Central memory CD4-positive, alpha-beta T cell (primary cell): ENCODE measurements at regions not wholly inside any gene's neighbourhood (a gene's known extent, or its start where the extent isn't known, plus 50 kb on each side); places are given as distances from the start of the nearest gene placed in this dataset.

Source experiments
- DNase-seq: peaks from one replicate; pipeline ENCODE4 v3.0.0; 2022

- no peak for DNase-seq
These were observed 139.9 kb upstream of the KCNMB2 start for GRCh38 chr3:178396318-178396717.

- DNase-seq: no peak
These were observed 139.0 kb upstream of the KCNMB2 start for GRCh38 chr3:178397202-178397601.

- DNase-seq: no peak
These were observed 138.4 kb upstream of the KCNMB2 start for GRCh38 chr3:178397836-178398235.

GRCh38 chr3:178404961-178405360 lies 131.3 kb upstream of the KCNMB2 start:
- DNase-seq: no peak

GRCh38 chr3:178405531-178405930 lies 130.7 kb upstream of the KCNMB2 start:
- DNase-seq: no peak

GRCh38 chr3:178406206-178406605 lies 130.0 kb upstream of the KCNMB2 start:
- DNase-seq: no peak

GRCh38 chr3:178415384-178415783 lies 120.9 kb upstream of the KCNMB2 start:
- no peak for DNase-seq

- DNase-seq: no peak
These were observed 118.5 kb upstream of the KCNMB2 start for GRCh38 chr3:178417736-178418135.

GRCh38 chr3:178419071-178419470 lies 117.2 kb upstream of the KCNMB2 start:
- no peak for DNase-seq

GRCh38 chr3:178420033-178420432 lies 116.2 kb upstream of the KCNMB2 start:
- DNase-seq: no peak

GRCh38 chr3:178421069-178421468 lies 115.2 kb upstream of the KCNMB2 start:
- no peak for DNase-seq

GRCh38 chr3:178422406-178422805 lies 113.8 kb upstream of the KCNMB2 start:
- no peak for DNase-seq

- DNase-seq: no peak
These were observed 108.2 kb upstream of the KCNMB2 start for GRCh38 chr3:178428037-178428436.

- DNase-seq: no peak
These were observed 101.9 kb upstream of the KCNMB2 start for GRCh38 chr3:178434206-178434805.

- no peak for DNase-seq
These were observed 100.7 kb upstream of the KCNMB2 start for GRCh38 chr3:178435575-178435974.

- no peak for DNase-seq
These were observed 99.5 kb upstream of the KCNMB2 start for GRCh38 chr3:178436773-178437172.

- no peak for DNase-seq
These were observed 99.0 kb upstream of the KCNMB2 start for GRCh38 chr3:178437236-178437635.

- no peak for DNase-seq
These were observed 96.7 kb upstream of the KCNMB2 start for GRCh38 chr3:178439504-178439903.

GRCh38 chr3:178440043-178440442 lies 96.2 kb upstream of the KCNMB2 start:
- no peak for DNase-seq

GRCh38 chr3:178443634-178444033 lies 92.6 kb upstream of the KCNMB2 start:
- DNase-seq: no peak

- no peak for DNase-seq
These were observed 91.1 kb upstream of the KCNMB2 start for GRCh38 chr3:178445139-178445538.

- DNase-seq: no peak
These were observed 90.2 kb upstream of the KCNMB2 start for GRCh38 chr3:178446059-178446458.

GRCh38 chr3:178450476-178450875 lies 85.8 kb upstream of the KCNMB2 start:
- DNase-seq: no peak

- DNase-seq: no peak
These were observed 84.4 kb upstream of the KCNMB2 start for GRCh38 chr3:178451799-178452198.

GRCh38 chr3:178454726-178455125 lies 81.5 kb upstream of the KCNMB2 start:
- DNase-seq: no peak

GRCh38 chr3:178455226-178455625 lies 81.0 kb upstream of the KCNMB2 start:
- no peak for DNase-seq
